ENCODE measurements at regions not wholly inside any gene's neighbourhood (a gene's known extent, or its start where the extent isn't known, plus 50 kb on each side); places are given as distances from the start of the nearest gene placed in this dataset.
A peak's percentile ranks its signal among the peaks of the same experiment; 100 is the strongest.

DNA sequence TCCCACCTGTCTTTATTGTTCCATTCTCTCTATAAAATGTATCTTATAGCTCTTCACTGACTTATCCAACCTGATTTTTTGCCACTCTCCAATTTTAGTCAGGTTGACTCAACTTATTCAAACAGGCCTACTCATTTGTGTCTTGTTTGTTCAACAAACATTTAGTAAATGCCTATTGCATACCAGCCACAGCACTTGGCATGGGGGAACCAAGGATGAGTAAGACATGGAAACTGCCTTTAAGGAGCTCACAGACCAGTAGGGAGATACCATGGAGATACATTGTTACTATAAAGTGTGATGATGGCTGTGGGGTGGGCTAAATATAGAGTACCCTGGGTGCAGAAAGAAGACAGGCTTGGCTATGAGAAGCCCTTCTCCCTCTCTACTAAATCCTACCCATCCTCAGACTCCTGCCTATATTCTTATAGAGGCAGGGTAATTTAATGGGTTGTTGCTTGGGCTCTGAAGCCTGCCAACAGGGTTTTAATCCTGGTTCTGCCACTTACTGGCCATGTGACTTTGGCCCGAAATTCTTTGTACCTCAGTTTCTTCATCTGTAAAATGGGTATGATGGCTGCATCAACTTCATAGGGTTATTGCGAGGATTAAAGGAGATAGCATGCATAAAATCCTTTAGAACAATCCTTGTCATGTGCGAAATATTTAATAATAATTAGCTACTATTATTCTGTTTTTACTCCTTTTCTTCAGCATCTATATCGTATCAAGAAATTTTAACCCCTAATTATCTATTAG is 348.5 kb upstream of the UMPS start:
- DNase-seq, result no peak

DNA sequence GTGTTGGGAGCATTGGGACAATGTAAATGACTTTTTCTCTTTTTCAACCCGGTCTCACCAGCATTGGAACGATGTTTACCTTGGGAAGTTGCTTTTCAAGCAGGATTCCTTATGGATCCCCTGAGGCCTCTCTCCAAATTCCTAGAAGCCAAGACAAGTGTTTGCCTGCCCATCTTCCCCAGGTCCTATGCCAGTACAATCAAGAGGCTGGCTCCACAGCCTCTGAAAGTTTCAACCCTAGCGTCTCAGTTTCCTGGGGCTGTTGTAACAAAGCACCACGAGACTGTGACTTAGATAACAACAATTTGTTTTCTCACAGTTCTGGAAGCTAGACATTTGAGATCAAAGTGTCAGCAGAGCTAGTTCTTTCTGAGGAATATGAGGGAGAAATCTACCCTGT is 347.2 kb upstream of the UMPS start:
- DNase-seq, result no peak

DNA sequence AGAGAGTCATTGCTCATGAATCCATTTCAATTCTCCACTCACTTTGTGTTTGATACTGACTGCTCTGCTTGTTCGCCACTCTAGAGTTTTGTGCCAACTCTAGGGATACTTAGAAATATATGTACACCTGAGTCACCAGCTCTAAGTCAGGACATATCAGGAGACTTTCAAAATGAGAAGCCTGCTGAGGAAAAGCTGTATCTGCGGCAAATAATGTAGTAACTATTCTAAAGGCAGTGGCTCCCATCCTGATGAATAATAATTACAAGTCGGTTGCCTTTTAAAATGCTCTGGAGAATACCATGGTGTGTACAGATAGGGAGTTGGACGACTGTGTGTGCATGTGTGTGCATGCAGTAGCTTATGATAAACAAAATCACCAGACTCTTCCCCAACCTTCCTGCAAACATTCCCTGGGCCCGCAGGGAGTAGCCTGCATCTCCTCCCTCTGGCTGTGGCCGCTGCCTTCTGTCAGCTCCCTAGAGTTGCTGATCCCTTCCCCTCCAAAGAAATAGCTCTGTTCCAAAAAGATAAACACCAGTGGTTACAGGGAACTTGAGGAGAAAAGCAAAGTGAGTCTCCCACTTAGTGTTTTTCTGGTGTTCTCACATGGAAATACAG is 346.3 kb upstream of the UMPS start:
- no peak for DNase-seq

DNA sequence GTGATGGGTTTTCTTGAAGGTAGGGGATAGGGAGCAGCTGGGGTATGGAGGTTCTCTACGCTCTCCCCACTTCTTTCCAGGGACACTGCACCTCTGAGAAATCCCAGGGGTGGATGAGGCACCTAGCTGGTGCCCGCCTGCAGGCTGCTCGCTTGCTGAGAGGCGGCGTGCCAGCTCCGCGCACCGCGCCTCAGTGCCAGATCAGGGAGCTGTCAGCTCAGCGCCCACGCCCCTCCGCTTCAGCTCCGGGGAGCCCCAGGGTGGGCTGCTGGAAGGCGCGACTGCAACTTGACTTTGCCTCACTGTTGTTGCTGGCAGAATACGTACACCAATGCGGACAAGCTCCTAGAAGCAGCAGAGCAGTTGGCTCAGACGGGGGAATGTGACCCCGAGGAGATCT is 345.7 kb upstream of the UMPS start:
- DNase-seq, result no peak

GRCh38 chr3:124385996-124386395 is 344.3 kb upstream of the UMPS start:
- DNase-seq, result peak; percentile 72 to 89

GRCh38 chr3:124386996-124387595 is 343.2 kb upstream of the UMPS start:
- DNase-seq, result no peak

GRCh38 chr3:124391774-124392173 is 338.5 kb upstream of the UMPS start:
- DNase-seq, result no peak

- DNase-seq, result no peak
Measured at GRCh38 chr3:124393340-124393739, 336.9 kb upstream of the UMPS start.

DNA sequence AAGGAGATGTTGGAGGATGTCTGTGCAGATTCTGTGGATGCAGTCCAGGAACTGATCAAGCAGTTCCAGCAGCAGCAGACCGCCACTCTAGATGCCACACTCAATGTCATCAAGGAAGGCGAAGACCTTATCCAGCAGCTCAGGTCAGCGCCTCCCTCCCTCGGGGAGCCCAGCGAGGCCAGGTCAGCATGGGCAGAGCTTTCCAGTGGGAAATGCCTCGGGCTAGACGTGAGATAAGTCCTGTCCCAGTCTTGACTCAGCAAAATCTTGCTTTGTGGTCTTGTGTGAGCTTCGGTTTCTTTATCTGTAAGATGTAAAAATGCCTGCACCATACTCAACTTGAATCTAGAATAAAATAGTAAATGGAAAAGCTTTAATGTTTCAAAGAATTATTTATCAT is 335.1 kb upstream of the UMPS start:
- DNase-seq, result no peak

DNA sequence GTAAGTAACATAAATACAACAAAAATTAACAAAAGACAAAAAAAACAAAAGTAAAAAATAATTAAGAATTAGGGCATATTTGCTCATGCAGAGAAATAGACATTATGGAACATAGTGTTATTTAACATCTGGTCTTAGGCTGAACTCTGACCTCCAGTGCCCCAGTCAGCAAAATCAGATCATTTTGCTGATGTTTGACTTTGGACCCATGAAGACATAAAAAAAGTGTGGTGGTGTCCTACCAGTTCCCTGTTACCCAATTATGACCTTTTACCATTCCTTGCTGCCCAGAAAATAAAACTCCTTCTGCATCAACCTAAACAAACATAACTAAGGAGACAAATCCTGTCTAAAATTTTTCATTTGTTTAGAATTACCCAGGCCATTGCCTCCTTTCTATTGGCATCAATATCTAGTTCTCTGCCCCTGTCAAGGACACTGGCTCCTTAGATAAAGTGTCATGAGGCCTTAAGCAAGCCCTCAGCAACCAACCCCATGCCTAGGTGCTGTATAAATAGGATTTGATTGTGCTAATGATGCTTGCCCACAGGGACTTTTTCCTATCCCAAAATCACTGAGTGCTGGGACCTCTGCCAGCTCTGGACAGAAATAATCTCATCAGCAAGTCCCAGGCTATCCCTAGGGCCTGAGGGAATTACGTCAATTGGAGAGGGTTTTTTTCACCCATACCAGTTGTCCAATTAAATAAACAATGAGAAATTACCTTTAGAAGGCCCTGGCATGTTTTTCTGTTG is 334.5 kb upstream of the UMPS start:
- DNase-seq, result peak; percentile 24 to 55

DNA sequence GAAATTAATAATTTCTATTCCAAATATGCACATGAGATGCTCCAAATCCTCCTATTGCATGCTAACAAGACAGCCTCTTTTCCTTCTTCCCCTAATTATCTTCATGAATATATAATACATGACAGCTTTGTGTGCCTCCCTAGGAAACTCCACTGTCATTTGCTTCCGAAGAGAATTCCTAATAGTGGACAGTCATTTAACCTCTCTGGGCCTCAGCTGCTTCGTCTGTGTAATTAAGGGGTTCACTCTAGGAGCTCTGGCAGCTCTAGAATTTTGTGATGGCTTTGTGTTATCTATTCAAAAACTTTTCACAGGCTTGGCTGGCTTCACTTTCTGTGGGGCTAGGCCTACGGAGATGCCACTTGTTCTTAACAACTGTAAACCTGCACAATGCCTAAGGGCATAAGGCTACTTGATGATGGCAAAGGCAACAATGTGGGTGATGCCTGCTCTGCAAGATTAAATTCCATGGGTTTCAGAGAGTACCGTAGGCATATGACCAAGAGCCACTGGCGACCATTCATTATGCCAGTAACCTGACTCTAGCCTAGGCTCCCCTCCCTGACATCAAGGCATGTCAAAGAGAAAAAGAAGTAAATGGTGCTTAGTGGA is 333.8 kb upstream of the UMPS start:
- DNase-seq, result no peak

DNA sequence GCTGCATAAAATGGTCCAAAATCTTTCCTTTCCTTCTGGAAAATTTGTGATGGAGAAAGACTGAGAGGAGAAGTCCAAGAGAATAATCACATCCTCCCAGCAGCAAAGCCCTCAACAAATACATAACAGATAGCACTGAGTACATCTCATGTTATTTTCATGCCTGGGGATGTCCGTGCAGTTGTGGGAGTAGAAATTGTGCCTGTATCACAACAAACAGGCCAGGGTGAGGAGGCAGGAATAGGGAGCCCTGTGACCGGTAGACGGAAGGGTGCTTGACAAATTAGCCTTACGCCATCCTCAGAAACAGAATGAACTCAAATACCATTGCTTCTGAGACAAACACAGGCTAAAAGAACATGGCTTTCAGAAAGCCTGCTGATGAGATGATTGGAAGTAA is 333.2 kb upstream of the UMPS start:
- DNase-seq, result no peak

- no peak for DNase-seq
Measured at GRCh38 chr3:124398594-124398993, 331.7 kb upstream of the UMPS start.

DNA sequence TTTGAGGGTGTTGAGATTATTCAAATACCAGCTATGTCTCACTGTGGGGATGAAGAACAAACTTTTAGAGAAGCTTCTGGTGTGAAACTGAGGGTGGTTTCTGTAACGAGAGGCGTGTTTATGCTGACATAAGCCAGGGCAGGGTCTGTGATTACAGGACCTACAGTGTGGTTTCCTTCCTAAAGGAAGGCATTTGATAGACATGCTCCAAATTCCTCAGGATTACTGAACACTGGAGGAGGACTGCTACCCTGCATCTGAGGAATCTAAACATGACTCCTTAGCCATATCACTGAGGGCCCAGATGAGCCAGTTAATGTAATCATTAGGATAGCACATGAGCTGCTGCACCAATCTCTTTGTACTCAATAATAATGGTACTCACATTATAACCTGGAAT is 328.4 kb upstream of the UMPS start:
- DNase-seq, result no peak

- peak in 1 of 2 experiments; percentile 11 for DNase-seq
Measured at GRCh38 chr3:124402791-124403190, 327.5 kb upstream of the UMPS start.

- no peak for DNase-seq
Measured at GRCh38 chr3:124404621-124405020, 325.6 kb upstream of the UMPS start.

- no peak for DNase-seq
Measured at GRCh38 chr3:124407260-124407659, 323.0 kb upstream of the UMPS start.

DNA sequence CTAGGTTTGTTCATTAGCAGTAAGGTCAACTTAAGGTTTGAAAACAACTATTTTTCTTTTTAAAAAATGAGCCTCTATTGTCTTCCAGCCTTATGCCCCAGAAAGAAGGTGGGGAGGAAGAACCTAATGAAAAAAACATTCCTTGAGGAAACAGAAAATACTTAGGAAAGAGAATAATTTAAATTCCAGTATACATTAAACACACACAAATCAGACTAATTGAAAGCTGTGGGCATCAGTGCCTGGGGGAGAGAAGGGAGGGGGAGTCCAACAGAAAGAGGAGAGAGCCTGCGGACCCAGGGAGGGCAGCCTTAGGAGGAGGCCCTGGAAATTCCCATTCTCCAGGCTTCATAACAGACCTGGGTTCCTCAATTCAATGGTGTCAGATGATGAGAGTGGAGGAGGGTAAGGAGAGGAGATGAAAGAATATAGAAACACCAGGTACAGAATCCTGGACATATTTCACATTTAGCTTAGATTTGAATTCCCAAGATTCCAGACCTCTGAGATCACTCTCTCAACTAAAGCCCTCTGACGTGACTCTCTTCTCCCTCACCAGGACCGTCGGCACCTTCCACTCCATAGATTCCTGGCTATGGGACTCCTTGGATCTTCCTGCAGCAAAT is 320.5 kb upstream of the UMPS start:
- no peak for DNase-seq

DNA sequence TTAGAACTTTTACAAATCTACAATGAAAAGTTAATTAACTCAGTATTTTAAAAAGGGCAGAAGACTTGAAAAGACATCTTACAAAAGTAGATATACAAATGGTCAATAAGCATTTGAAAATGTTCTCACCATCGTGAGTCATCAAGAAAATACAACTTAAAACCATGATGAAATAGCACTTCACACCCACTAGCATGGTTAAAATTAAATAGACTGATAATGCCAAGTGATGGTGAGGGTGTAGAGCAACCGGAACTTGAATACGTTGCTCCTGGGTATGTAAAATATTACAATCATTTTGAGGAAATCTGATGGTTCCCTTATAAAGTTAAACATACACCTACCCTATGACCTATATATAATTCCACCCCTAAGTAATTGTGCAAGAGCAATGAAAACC is 319.8 kb upstream of the UMPS start:
- no peak for DNase-seq

GRCh38 chr3:124411728-124412127 is 318.5 kb upstream of the UMPS start:
- DNase-seq, result no peak

- DNase-seq, result no peak
Measured at GRCh38 chr3:124412644-124413043, 317.6 kb upstream of the UMPS start.

- DNase-seq, result no peak
Measured at GRCh38 chr3:124413393-124413792, 316.9 kb upstream of the UMPS start.

All from NCI-H524 (cell line).